T-cell (primary cell): ENCODE measurements at regions not wholly inside any gene's neighbourhood (a gene's known extent, or its start where the extent isn't known, plus 50 kb on each side); places are given as distances from the start of the nearest gene placed in this dataset.

Experiments used
- ATAC-seq, 4 experiments: fragments of 200-7000 bp in 3 of 4; fragments of 150-1000 bp in 1 of 4; cut with Tn5 transposase; replicated peaks in 1 of 4; 1 replicate in 3 of 4; 2 replicates in 1 of 4; pipeline ENCODE4 v1.10.0; 2021; ENCODE audit warnings: moderate library complexity in 3 of 4, mild to moderate bottlenecking in 2 of 4, moderate number of reproducible peaks in 1 of 4
- CTCF ChIA-PET, 2 donors: fragments of 300-600 bp; sonication (Branson Sonifier 250); formaldehyde crosslinking; loops; one replicate each; lab custom pipeline; 2022; ENCODE audit warnings: antibody characterized with exemption in 2 of 2; lab: Charles Lee
- POLR2A ChIA-PET, 2 donors: fragments of 300-600 bp; sonication (Branson Sonifier 250); formaldehyde crosslinking; loops; one replicate each; lab custom pipeline; 2022; ENCODE audit warnings: antibody characterized with exemption in 2 of 2; lab: Charles Lee
- DNase-seq, 35 experiments: peaks; one replicate each; pipeline versions ENCODE4 v3.0.0 to v3.0.0-alpha.2; 2013 to 2023
- H3K27ac ChIP-seq: one replicate; pipeline ENCODE4 v1.5.1; 2013; ENCODE audit warnings: low read length
- H3K27me3 ChIP-seq, 2 experiments: replicated peaks in 1 of 2; 1 replicate in 1 of 2; 2 replicates in 1 of 2; pipeline versions ENCODE4 v1.6.1 to v1.7.0; 2013; ENCODE audit warnings: low read length in 1 of 2, mixed read lengths in 1 of 2; ENCODE audit not compliant: control insufficient read depth in 2 of 2, insufficient read depth in 2 of 2; ENCODE audit errors: extremely low read depth in 1 of 2
- H3K36me3 ChIP-seq, 2 donors: 1 replicate in 1 of 2; 2 replicates in 1 of 2; pipeline versions ENCODE4 v1.6.1 to v1.7.0; 2013; ENCODE audit warnings: low read length in 1 of 2; ENCODE audit not compliant: control insufficient read depth in 2 of 2, insufficient read depth in 1 of 2; ENCODE audit errors: extremely low read depth in 1 of 2
- H3K4me1 ChIP-seq, 2 experiments: 1 replicate in 1 of 2; 2 replicates in 1 of 2; pipeline versions ENCODE4 v1.6.1 to v1.7.0; 2013; ENCODE audit warnings: low read length in 2 of 2, mixed read lengths in 1 of 2; ENCODE audit not compliant: insufficient read depth in 2 of 2, control insufficient read depth in 1 of 2; ENCODE audit errors: extremely low read depth in 1 of 2
- H3K4me3 ChIP-seq, 2 donors: 1 replicate in 1 of 2; 2 replicates in 1 of 2; pipeline versions ENCODE4 v1.5.1 to v1.7.0; 2013; ENCODE audit warnings: mild to moderate bottlenecking in 2 of 2, low read length in 1 of 2, moderate library complexity in 1 of 2; ENCODE audit not compliant: control insufficient read depth in 1 of 2; ENCODE audit errors: extremely low read depth in 1 of 2
- H3K9me3 ChIP-seq: 2 replicates; pipeline ENCODE4 v1.7.0; 2013
- H3K27ac Mint-ChIP-seq, 2 donors: one replicate each; pipeline ENCODE4 v1.8.0; 2020 to 2021; ENCODE audit warnings: mild to moderate bottlenecking in 2 of 2, mixed read lengths in 2 of 2
- H3K27me3 Mint-ChIP-seq, 2 donors: one replicate each; pipeline ENCODE4 v1.8.0; 2021 to 2022; ENCODE audit warnings: mixed read lengths in 2 of 2
- H3K36me3 Mint-ChIP-seq: one replicate; pipeline ENCODE4 v1.8.0; 2021; ENCODE audit warnings: mixed read lengths
- H3K4me1 Mint-ChIP-seq, 3 donors: one replicate each; pipeline ENCODE4 v1.8.0; 2020 to 2022; ENCODE audit warnings: mixed read lengths in 3 of 3, mild to moderate bottlenecking in 1 of 3
- H3K4me3 Mint-ChIP-seq, 3 donors: one replicate each; pipeline ENCODE4 v1.8.0; 2020 to 2022; ENCODE audit warnings: mild to moderate bottlenecking in 3 of 3, mixed read lengths in 3 of 3, moderate library complexity in 3 of 3
- H3K9me3 Mint-ChIP-seq, 3 donors: one replicate each; pipeline ENCODE4 v1.8.0; 2020 to 2022; ENCODE audit warnings: mixed read lengths in 3 of 3
- WGBS: methylation state at CpG from one replicate; pipeline ENCODE4 v1.1.5; 2013; ENCODE audit warnings: missing lambda C conversion rate; ENCODE audit not compliant: insufficient coverage; 5-methylcytosine and 5-hydroxymethylcytosine counted together

GRCh38 chr18:28359176-28359575, 182.2 kb upstream of the CDH2 start:
- no peaks in the 10 kb centered on the region for H3K9me3 ChIP-seq
- WGBS: 90% methylated on average over 3 of the region's 4 CpGs
- H3K4me3 Mint-ChIP-seq: no peak overlapping the region
- no peaks in the 10 kb centered on the region for H3K27me3 Mint-ChIP-seq
- H3K36me3 Mint-ChIP-seq: no peaks in the 10 kb centered on the region
- H3K4me1 Mint-ChIP-seq: no peaks in the 10 kb centered on the region
- POLR2A ChIA-PET: no interaction called here
- no peaks in the 10 kb centered on the region for H3K36me3 ChIP-seq
- H3K27ac ChIP-seq: no peak overlapping the region
- peaks cover 10 to 34% (median 19%) of the 10 kb centered on the region in 3 donors for H3K9me3 Mint-ChIP-seq
- no peaks in the 10 kb centered on the region for H3K27me3 ChIP-seq
- no peak for ATAC-seq
- no peaks in the 10 kb centered on the region for H3K4me1 ChIP-seq
- no peak for DNase-seq
- CTCF ChIA-PET: no interaction called here
- H3K4me3 ChIP-seq: no peak overlapping the region
- H3K27ac Mint-ChIP-seq: no peak overlapping the region

GRCh38 chr18:28357766-28358401, 181.0 kb upstream of the CDH2 start:
- Histone ChIP-seq H3K4me3 (no peak overlapping the region), H3K9me3 (no peaks in the 10 kb centered on the region), H3K36me3 (no peaks in the 10 kb centered on the region), H3K27me3 (no peaks in the 10 kb centered on the region), H3K4me1 (no peaks in the 10 kb centered on the region), H3K27ac (no peak overlapping the region)
- Mint-ChIP-seq H3K36me3 (no peaks in the 10 kb centered on the region), H3K4me3 (no peak overlapping the region), H3K27me3 (no peaks in the 10 kb centered on the region), H3K9me3 (peaks cover 10 to 31% (median 19%) of the 10 kb centered on the region in 3 donors), H3K4me1 (no peaks in the 10 kb centered on the region), H3K27ac (no peak overlapping the region)
- ATAC-seq (no peak), DNase-seq (no peak)
- POLR2A ChIA-PET: no interaction called here
- CTCF ChIA-PET: interaction anchor here in 1 of 2 donors (0.6 kb wide), 1 partner anchor 1765 kb away, joined by 6 read pairs; no protein-coding TSS in a partner anchor
- 57% methylated on average over 4 of the region's 6 CpGs for WGBS

- ChIA-PET POLR2A (no interaction called here), CTCF (no interaction called here)
- Histone ChIP-seq H3K9me3 (no peaks in the 10 kb centered on the region), H3K4me1 (no peaks in the 10 kb centered on the region), H3K27ac (no peak overlapping the region), H3K4me3 (no peak overlapping the region), H3K27me3 (no peaks in the 10 kb centered on the region), H3K36me3 (no peaks in the 10 kb centered on the region)
- no peaks in the 10 kb centered on the region for H3K4me1 Mint-ChIP-seq
- ATAC-seq: no peak
- H3K27me3 Mint-ChIP-seq: no peaks in the 10 kb centered on the region
- no peak overlapping the region for H3K4me3 Mint-ChIP-seq
- peaks cover 10 to 29% (median 11%) of the 10 kb centered on the region in 3 donors for H3K9me3 Mint-ChIP-seq
- WGBS: 17% methylated on average over 1 of the region's 7 CpGs
- no peak overlapping the region for H3K27ac Mint-ChIP-seq
- no peak for DNase-seq
- H3K36me3 Mint-ChIP-seq: no peaks in the 10 kb centered on the region
These were observed 173.9 kb upstream of the CDH2 start for GRCh38 chr18:28350821-28351220.

GRCh38 chr18:28342231-28342630, 165.3 kb upstream of the CDH2 start:
- CTCF ChIA-PET: no interaction called here
- no CpG with 5 or more reads among the region's 1 CpG for WGBS
- no peak overlapping the region for H3K4me3 Mint-ChIP-seq

GRCh38 chr18:28338316-28338715, 161.4 kb upstream of the CDH2 start:
- CTCF ChIA-PET: no interaction called here
- Histone ChIP-seq H3K4me1 (no peaks in the 10 kb centered on the region), H3K9me3 (no peaks in the 10 kb centered on the region), H3K27me3 (no peaks in the 10 kb centered on the region), H3K36me3 (no peaks in the 10 kb centered on the region), H3K4me3 (no peak overlapping the region), H3K27ac (no peak overlapping the region)
- no peak for ATAC-seq
- Mint-ChIP-seq H3K27ac (no peak overlapping the region), H3K36me3 (no peaks in the 10 kb centered on the region), H3K4me3 (no peak overlapping the region), H3K27me3 (no peaks in the 10 kb centered on the region), H3K9me3 (peaks cover 11 to 23% (median 19%) of the 10 kb centered on the region in 3 donors), H3K4me1 (no peaks in the 10 kb centered on the region)
- POLR2A ChIA-PET: no interaction called here
- DNase-seq: no peak
- WGBS: no CpG with 5 or more reads among the region's 1 CpG

More at GRCh38 chr18:28342231-28342630, 165.3 kb upstream of the CDH2 start:
- Mint-ChIP-seq H3K36me3 (no peaks in the 10 kb centered on the region), H3K27ac (no peak overlapping the region), H3K4me1 (no peaks in the 10 kb centered on the region), H3K27me3 (no peaks in the 10 kb centered on the region), H3K9me3 (peaks cover 12 to 43% (median 20%) of the 10 kb centered on the region in 3 donors)
- POLR2A ChIA-PET: no interaction called here
- no peaks in the 10 kb centered on the region for H3K4me1 ChIP-seq
- H3K9me3 ChIP-seq: no peaks in the 10 kb centered on the region
- no peak overlapping the region for H3K27ac ChIP-seq
- H3K36me3 ChIP-seq: no peaks in the 10 kb centered on the region
- no peak for DNase-seq
- H3K27me3 ChIP-seq: no peaks in the 10 kb centered on the region
- ATAC-seq: no peak
- H3K4me3 ChIP-seq: no peak overlapping the region

- ATAC-seq (no peak), DNase-seq (no peak)
- Histone ChIP-seq H3K4me1 (no peaks in the 10 kb centered on the region), H3K4me3 (no peak overlapping the region), H3K27ac (no peak overlapping the region), H3K36me3 (no peaks in the 10 kb centered on the region), H3K9me3 (no peaks in the 10 kb centered on the region), H3K27me3 (no peaks in the 10 kb centered on the region)
- Mint-ChIP-seq H3K27me3 (no peaks in the 10 kb centered on the region), H3K4me1 (no peaks in the 10 kb centered on the region), H3K36me3 (no peaks in the 10 kb centered on the region), H3K27ac (no peak overlapping the region), H3K9me3 (peaks cover 5 to 23% (median 11%) of the 10 kb centered on the region in 3 donors), H3K4me3 (no peak overlapping the region)
- CTCF ChIA-PET: no interaction called here
- POLR2A ChIA-PET: no interaction called here
- no CpG with 5 or more reads among the region's 1 CpG for WGBS
These were observed 157.6 kb upstream of the CDH2 start for GRCh38 chr18:28334516-28334915.
